22Rv1 (cell line): ENCODE measurements at regions not wholly inside any gene's neighbourhood (a gene's known extent, or its start where the extent isn't known, plus 50 kb on each side); places are given as distances from the start of the nearest gene placed in this dataset.

Experiments
- ZFX ChIP-seq: fragments of 450-650 bp; IDR thresholded peaks from 2 replicates; pipeline ENCODE4 v1.6.1; 2017; ENCODE audit warnings: antibody characterized with exemption, borderline replicate concordance
- TF ChIP-seq, protein P1 (sequence below): fragments of 450-650 bp; IDR thresholded peaks from 2 replicates; pipeline ENCODE4 v1.5.1; 2017; ENCODE audit warnings: mild to moderate bottlenecking

GRCh38 chr12:75913502-75914351, 117.8 kb downstream of the PHLDA1 start:
- TF ChIP-seq, protein P1, sequence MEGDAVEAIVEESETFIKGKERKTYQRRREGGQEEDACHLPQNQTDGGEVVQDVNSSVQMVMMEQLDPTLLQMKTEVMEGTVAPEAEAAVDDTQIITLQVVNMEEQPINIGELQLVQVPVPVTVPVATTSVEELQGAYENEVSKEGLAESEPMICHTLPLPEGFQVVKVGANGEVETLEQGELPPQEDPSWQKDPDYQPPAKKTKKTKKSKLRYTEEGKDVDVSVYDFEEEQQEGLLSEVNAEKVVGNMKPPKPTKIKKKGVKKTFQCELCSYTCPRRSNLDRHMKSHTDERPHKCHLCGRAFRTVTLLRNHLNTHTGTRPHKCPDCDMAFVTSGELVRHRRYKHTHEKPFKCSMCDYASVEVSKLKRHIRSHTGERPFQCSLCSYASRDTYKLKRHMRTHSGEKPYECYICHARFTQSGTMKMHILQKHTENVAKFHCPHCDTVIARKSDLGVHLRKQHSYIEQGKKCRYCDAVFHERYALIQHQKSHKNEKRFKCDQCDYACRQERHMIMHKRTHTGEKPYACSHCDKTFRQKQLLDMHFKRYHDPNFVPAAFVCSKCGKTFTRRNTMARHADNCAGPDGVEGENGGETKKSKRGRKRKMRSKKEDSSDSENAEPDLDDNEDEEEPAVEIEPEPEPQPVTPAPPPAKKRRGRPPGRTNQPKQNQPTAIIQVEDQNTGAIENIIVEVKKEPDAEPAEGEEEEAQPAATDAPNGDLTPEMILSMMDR, result no peak
- no peak for TF ChIP-seq ZFX
